ENCODE measurements at regions not wholly inside any gene's neighbourhood (a gene's known extent, or its start where the extent isn't known, plus 50 kb on each side); places are given as distances from the start of the nearest gene placed in this dataset.

GRCh38 chr18:28407681-28408080 is 230.8 kb upstream of the CDH2 start (continued):
- TF ChIP-seq, protein P1, sequence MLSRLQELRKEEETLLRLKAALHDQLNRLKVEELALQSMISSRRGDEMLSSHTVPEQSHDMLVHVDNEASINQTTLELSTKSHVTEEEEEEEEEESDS (CRISPR knock-in tag; IDR thresholded peaks at IDR 0.05; ENCODE audit: borderline replicate concordance) = no peak
- TF ChIP-seq CHCHD3 (CRISPR knock-in tag; IDR thresholded peaks at IDR 0.05) (no peak), ZNF329 (CRISPR knock-in tag; IDR thresholded peaks at IDR 0.05; ENCODE audit: low read depth) (no peak), TEAD2 (CRISPR knock-in tag; IDR thresholded peaks at IDR 0.05) (no peak)

DNA sequence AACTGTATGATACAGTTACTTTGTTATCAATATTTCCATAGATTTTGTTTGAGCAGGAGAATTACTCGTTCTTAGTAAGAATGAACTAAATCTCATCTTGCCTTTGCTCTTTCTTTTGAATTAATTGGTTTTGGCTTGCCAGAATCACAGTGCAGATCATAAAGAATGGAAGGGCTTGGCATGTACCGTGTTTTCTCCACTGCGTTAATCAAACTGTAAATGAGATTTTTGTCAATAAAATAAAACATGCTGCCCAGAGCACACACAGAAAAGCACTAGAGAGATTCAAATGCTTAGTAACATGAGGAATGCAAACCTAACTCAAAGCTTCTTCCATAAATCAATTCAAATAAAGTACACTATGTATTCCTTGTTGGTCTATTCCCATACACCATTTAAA is 229.6 kb upstream of the CDH2 start:
- ChIA-PET CTCF (ENCODE audit: low intra/inter-chr PET ratio, low total read pairs) (no interaction called here), POLR2A (no interaction called here)
- no TSS peak for BruUV-seq (replicated peaks)
- Histone ChIP-seq H3K27ac (ENCODE audit: extremely low read length, insufficient read depth, low read length) (no peak overlapping the region), H3K36me3 (replicated peaks in 1 of 2; ENCODE audit: control insufficient read depth in 1 of 2, insufficient read depth in 2 of 2, low read length in 2 of 2) (no peaks in the 10 kb centered on the region), H2AFZ (ENCODE audit: low read length) (no peak overlapping the region), H3K9ac (ENCODE audit: insufficient read depth, low read depth, low read length) (no peak overlapping the region), H3K4me1 (ENCODE audit: insufficient read depth, low read length) (no peaks in the 10 kb centered on the region), H3K79me2 (ENCODE audit: insufficient read depth, low read length) (no peaks in the 10 kb centered on the region), H3K9me3 (ENCODE audit: low read length) (no peaks in the 10 kb centered on the region), H3K4me2 (ENCODE audit: low read depth, low read length) (no peak overlapping the region), H4K20me1 (ENCODE audit: insufficient read depth, low read length) (no peaks in the 10 kb centered on the region), H3K4me3 (replicated peaks in 1 of 3; ENCODE audit: insufficient read depth in 1 of 3, low read depth in 2 of 3, low read length in 3 of 3) (no peak overlapping the region), H3K27me3 (ENCODE audit: control insufficient read depth in 1 of 2, insufficient read depth in 2 of 2, low read length in 2 of 2) (no peaks in the 10 kb centered on the region)
- FAIRE-seq = no peak
- in situ Hi-C loops (cut with HindIII; ENCODE audit: extremely low pct_ligation_motif_present, low pct_unique_long_range_greater_than_20kb) (no loop called here), intact Hi-C loops (cut with micrococcal nuclease; ENCODE audit: unreplicated experiment) (no loop called here)
- no peak for ATAC-seq
- TF ChIP-seq FIP1L1 (IDR thresholded peaks at IDR 0.05; ENCODE audit: borderline replicate concordance, insufficient read depth, low read depth, low read length) (no peak), ZNF543 (CRISPR knock-in tag; IDR thresholded peaks at IDR 0.05) (no peak), TSC22D2 (CRISPR knock-in tag; IDR thresholded peaks at IDR 0.05; ENCODE audit: borderline replicate concordance) (no peak), ZNF460 (CRISPR knock-in tag; IDR thresholded peaks at IDR 0.05; ENCODE audit: borderline replicate concordance) (no peak), ZNF7 (CRISPR knock-in tag; IDR thresholded peaks at IDR 0.05) (no peak), KLF13 (CRISPR knock-in tag; IDR thresholded peaks at IDR 0.05) (no peak), CHCHD3 (CRISPR knock-in tag; IDR thresholded peaks at IDR 0.05) (no peak)
- under 1% methylated on average over 3 of the region's 3 CpGs for WGBS (ENCODE audit: low lambda C conversion rate)
- DNase-seq (ENCODE audit: low spot score) = no peak
